HG02571 (cell line): ENCODE measurements at regions not wholly inside any gene's neighbourhood (a gene's known extent, or its start where the extent isn't known, plus 50 kb on each side); places are given as distances from the start of the nearest gene placed in this dataset.

Source experiments
- ATAC-seq: cut with Tn5 transposase; IDR thresholded peaks from one replicate; pipeline ENCODE4 v1.9.1; 2021; ENCODE audit warnings: mild to moderate bottlenecking, moderate library complexity; ENCODE audit not compliant: unreplicated experiment

DNA sequence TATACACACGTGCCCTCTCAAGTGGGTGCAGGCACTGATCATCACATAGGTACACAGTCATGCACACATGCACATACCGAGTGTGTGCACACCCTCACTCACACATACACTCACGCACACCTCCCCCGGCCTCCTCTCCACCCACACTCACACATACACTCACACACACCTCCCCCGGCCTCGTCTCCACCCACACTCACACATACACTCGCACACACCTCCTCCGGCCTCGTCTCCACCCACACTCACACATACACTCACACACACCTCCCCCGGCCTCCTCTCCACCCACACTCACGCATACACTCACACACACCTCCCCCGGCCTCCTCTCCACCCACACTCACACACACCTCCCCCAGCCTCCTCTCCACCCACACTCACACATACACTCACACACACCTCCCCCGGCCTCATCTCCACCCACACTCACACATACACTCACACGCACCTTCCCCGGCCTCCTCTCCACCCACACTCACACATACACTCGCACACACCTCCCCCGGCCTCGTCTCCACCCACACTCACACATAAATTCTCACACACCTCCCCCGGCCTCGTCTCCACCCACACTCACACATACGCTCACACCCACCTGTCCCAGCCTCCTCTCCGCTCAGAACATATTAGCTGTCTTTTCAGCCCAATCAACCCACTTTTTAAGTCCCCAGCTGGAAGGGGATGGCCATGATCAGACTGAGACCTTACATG is 105.2 kb upstream of the VSTM2B start:
- ATAC-seq: no peak

DNA sequence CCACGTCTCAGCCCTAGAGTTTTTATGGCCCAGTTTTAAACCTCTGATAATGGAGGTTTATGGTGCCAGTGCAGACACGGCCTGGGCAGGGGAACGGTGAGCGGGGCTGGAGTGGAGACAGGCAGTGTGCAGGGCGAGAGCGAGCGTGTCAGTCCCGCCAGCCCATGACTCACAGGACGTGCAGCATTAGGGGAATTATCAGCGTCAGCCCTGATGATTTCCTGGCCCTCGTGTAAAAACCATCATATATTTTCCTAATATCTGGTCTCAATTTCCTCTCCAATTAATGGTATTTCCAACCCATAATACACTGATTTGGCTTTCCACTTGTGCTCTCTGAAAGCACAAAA is 104.6 kb upstream of the VSTM2B start:
- ATAC-seq: no peak

DNA sequence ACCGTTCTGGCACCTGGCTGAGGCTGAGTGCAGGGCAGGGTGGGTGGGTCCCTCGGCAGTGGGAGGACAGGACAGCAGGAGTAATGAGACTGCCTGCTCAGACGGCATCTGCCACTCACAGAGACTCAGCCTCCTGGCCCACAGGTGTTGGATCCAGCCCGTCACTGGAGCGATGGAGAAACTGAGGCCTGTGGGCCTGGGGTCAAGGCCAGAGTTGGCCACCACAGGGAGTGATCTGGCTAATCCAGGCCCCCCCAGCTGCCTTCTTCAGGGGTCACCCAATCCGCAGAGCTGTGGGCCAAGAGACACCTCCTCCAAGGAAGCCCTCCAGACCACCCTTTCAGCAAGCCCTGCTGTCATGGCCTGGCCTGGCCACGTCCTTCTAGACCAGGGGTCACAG is 103.7 kb upstream of the VSTM2B start:
- ATAC-seq: no peak

DNA sequence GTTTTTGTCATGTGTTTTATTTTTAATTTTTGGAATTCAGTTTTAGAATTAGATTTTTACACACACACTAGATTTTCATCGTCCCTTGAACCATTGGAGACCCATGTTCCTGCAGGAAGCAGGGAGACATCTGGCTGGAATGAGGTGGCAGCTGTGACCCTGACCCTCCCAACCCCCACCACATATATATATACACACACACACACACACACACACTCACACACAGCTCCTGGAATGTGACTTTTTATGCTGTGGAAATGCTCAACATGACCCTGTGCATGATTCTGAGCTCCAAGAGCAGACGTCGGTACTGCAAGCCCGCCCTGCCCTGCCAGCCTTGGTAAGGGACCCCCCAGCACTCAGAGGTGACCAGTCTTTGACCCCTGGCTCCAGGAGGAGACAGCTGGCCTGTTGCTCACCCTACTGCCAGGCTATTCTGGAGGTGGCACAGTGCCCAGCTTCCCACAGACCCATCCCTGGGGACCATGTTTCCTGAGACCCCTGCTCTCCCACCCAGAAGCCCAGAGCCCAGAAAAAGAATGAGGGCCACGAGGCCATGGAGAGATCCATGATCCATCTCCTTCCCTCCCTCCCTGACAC is 103.2 kb upstream of the VSTM2B start:
- ATAC-seq: no peak

DNA sequence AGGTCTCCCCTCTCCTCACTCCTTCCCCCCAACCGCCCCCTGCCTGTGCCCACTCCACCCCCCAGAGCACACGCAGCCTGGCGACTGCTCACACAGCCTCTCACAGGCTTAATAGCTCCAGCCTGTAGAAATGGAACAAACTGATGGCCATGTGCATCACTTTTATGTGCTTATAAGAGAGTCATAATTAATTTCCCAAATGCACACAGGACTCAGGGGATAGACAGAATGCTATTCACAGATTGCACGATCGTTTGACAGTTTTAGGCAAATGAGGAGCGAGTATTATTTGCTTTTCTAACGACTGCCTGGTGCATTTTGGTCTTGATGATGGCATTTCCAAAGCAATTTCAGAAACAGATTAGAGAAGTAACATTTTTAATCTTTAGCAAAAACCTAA is 97.7 kb upstream of the VSTM2B start:
- no peak for ATAC-seq

DNA sequence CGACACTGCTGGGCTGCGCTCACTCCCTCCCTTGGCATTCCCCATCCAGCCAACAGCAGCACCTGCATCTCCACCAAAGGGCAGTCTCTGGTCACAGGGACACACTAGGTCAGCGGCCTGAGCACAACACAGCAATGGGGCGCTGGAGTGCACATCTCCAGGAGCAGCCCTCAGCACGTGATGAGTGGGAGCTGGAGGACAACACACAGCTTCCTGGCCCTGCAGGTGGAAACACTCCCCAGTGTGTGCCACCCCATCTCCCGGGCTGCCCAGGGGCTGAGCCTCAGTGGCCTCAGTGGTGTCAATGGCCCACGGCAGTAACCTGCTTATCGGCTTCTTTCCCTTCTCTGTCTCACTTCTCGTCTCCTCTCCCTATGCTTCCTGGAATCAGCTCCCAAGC is 96.8 kb upstream of the VSTM2B start:
- ATAC-seq: no peak

DNA sequence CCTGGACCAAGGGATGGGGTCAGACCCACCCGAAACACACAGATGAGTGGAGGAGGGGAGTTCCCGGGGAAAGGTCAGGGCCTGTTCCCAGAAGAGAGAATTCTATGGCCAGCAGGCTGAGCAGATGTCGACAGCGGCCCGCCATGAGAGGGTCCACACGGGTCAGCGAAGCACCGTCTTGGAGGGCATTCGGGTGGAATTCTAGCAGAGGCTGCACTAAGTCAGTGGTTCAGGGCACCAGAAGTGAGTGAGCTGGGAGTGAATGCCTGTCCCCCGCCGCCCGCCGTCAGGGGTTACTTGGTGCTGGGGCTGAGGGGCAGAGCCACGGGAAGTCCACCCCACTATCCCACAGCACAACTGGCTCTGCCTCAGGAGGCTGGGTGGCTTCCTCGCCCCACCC is 96.2 kb upstream of the VSTM2B start:
- no peak for ATAC-seq

DNA sequence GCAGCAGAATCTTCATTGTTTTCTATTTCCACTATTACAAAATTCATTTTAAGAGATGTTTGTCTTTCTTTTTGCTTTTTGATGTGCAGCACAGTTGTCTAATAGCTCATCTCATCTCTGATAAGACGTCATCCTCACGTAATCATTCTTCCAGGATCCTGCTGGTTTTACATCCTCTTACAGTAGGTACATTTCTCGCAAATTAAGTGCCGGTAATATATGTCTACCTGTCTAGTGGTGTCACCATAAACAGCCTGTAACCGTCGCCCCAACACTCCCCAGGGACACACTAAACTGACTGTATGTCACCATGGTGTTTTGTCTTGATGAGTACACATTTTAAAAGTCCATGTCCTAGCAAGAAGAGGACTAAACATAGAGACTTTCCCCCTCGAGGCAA is 94.5 kb upstream of the VSTM2B start:
- no peak for ATAC-seq

DNA sequence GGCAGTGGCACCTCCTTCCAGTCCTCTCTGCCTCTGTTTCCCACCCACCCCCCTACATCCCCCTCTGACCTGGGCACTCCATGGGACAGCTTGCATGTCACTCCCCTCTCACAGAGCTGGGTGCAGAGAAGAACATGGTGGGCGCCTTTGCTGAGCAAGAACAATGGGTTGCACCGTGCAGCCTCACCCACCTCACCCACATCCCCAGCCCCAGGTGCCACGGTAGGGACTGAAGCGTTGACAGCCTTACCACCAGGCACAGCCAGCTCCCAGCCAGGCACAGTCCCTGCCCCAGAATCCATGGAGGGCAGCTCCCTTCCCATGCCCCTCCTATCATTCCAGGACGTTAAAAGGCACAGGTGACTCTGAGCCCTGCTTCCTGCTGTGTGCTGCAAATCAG is 93.1 kb upstream of the VSTM2B start:
- no peak for ATAC-seq

DNA sequence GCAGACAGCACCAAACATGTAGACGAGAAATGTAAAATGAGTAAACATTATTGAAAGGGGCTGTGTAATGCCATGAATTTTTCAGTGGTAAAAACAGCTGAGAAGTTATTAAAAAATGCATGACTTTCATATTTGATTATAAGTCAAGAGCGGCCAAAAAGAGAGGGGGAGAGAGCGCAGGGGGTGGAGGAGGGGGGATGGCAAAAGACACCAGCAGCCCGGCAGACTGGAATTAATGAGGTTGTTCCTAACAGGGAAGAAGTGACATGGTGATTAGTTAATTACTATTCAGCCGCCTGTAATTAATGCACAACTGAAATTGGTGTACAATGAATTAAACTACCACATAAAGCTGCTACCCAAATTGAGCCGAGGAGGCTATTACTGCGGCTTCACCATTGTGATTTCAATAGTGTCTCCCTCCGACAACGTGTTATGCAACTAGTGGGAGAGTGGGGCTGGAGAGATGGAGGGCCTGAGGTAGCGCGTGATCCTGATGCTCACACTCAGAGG is 89.1 kb upstream of the VSTM2B start:
- no peak for ATAC-seq

DNA sequence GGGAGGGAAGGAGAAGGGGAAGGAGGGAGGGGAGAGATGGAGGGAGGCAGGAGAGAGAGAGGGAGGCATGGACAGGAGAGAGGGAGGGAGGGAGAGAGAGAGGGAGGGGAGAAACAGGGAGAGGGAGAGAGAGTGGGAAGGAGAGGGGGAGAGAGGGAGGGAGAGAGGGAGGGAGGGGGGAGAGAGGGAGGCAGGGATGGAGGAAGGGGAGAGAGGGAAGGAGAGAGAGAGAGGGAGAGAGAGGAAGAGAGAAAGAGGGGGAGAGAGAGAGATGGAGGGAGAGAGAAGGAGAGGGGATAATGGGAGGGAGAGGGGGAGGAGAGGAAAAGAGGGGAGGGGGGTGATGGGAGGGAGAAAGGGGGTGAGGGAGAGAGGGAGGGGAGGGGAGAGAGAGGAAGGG is 86.8 kb upstream of the VSTM2B start:
- ATAC-seq: no peak

DNA sequence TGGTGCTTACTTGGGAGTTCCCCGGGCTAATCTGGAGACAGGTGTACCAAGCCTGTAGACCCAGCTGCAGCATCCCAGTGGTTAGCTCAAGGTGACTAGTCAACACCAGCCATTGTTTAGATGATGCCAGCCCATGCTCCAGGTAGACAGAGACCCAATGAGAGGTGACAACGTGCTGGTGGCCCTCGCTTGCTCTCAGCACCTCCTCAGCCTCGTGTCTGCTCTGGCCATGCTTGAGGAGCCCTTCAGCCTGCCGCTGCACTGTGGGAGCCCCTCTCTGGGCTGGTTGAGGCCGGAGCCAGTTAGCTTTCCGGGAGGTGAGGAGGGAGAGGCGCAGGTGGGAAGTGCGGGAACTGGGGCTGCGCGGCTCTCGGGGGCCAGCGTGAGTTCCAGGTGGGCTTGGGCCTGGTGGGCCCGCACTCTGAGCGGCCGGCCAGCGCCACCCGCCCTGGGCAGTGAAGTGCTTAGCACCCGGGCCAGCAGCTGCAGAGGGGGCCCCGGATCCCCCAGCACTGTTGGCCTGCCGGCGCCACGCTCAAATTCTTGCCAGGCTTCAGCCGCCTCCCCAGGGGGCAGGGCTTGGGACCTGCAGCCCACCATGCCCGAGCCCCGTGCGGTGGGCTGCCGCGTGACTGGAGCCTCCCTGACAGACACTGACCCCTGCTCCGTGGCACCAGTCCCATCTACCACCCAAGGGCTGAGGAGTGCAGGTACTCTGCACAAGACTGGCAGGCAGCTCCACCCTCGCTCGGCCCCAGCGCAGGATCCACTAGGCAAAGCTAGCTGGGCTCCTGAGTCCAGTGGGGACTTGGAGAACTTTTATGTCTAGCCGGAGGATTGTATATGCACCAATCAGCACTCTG is 85.9 kb upstream of the VSTM2B start:
- ATAC-seq: no peak

DNA sequence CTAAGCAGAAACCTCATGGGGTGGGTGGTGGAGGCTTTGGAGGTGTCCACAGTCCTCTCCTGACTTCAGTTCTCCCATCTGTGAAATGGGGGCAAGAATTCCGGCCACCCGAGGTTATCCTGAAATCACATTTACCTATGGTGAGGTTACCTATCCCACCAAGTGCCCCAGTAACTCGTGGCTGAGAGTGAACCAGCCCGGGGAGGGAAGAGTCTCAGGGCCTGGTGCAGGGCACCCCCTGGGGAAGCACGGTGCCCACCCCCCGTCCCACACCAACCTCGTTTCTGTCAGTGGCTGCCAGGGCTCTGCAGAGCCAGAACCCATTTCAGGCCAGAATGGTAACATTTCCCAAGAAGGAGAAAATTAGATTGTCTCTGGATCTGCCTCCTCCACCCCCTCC is 83.7 kb upstream of the VSTM2B start:
- ATAC-seq: no peak

DNA sequence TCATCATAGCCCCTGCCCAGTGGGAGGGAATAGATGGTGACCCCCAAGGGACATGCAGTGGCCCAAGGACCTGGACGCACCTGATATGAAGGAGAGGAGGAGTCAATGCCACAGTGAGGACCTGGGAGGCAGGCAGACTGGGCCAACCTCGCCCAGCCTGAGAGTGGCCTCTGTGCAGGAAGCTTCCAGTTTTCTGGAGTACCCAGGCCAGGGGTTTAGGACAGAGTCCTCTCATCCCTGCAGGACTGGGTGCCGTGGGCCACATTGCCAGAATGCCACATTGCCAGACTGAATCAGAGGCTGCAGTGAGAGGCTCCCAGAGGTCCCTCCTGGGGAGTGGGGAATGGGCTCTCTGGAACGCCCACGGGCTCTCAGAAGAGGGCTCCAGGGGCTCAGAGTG is 82.9 kb upstream of the VSTM2B start:
- no peak for ATAC-seq

DNA sequence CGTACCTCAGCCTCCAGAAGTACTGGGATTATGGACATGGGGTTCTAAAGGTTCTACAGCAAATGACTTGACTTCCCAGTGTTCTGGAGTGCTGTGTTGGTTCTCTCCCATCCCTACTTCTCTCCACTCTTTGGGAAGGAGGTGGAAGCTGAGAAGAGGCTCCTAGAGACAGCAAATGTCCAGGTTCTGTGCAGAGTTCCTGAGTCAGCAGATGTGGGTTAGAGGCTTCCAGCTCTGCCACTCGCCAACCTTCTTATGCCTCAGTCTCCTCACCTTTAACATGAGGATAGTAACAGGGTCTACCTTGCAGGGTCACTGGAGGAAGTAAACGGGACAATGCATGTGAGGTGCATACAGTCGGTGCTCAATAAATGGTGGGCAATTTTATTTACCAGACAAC is 80.5 kb upstream of the VSTM2B start:
- no peak for ATAC-seq

DNA sequence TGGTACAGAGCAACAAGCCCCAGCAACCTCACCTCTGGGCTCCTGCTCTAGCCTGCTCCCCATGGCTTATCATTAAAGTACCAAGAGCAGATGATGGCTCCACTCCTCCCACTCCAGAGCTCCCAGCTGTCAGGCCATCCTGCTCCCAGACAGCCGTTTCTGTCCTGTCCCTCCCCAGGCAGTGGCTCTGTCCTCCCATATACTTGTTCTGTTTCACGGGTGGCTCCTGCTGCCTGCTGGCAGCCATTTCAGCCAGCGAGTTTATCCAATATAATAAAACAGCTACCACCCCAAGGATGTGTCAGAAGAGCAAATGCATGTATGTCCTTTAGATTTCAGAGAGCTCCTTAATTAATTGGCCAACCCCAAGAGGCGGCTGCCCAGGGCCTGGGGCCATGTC is 79.4 kb upstream of the VSTM2B start:
- no peak for ATAC-seq

DNA sequence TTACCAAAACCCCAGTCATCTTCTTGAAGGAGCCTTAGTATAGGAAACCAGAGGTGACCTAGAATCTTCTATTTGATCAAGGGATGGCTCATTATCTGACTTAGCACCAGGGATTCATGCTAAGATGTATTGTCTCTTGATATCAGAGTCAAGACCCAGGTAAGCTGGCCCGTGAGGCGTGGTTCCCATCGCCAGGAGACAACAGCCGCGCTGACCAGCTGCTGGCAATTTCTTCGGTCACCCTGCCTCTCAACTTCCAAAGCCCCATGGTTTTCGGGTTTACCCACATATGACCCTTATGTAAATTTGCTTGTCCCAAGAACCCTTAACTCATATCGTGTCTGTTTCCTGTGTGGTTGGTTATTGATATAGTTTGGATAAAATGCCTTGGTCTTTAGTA is 77.7 kb upstream of the VSTM2B start:
- no peak for ATAC-seq

DNA sequence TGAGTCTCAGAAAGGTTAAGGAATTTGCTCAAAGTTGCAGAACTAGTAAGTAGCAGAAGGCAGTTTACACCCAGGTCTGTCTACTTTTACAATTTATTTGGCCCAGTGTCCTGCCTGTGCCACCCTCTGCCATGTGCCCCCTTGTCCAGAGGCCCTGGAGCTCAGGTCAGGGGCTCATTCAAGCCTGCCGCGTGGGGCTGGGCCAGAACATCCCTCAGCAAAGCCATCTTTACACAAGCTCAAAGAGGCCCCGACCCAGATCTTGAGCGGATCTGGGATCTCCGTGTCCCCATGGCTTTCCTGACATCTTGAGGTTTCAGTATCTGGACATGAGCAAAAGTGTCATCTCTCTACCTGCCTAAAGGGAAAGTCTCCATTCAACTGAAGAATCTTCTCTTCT is 76.4 kb upstream of the VSTM2B start:
- ATAC-seq: no peak

DNA sequence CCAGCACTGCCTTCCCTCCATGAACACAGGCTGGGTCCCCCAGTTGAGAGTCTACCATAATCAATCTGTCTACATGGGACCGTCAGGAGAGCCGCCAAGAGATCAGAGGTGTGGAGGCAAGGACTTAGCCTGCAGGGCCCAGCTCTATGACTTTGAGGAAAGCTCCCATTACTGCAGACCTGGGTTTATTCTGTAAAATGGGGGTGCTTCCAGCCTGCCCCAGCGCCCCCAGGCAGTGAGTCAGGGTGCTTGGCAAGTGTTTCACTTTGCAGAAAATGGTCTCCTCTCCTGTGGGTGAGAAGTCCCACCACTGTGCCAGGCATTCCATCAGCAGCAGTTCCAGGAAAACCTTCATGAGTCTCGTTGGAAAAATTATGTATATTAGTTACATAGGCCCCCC is 75.5 kb upstream of the VSTM2B start:
- ATAC-seq: no peak

DNA sequence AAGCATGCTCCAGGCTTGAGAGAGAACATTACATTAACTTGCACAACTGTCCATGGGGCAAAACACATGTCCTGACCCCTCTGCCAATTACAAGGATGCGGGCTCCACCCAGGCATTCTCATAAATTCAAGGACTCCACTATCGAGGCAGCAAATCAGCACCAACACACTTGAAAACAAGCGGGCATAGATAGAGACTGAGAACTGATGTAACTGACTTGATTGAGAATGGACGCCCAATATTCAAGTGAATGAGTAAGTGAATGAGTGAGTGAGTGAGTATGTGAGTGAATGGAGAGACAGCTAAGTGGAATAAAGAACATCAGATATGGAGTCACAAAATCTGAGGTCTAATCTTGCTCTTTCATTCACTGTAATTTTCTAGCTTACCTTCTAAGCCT is 75.0 kb upstream of the VSTM2B start:
- no peak for ATAC-seq

DNA sequence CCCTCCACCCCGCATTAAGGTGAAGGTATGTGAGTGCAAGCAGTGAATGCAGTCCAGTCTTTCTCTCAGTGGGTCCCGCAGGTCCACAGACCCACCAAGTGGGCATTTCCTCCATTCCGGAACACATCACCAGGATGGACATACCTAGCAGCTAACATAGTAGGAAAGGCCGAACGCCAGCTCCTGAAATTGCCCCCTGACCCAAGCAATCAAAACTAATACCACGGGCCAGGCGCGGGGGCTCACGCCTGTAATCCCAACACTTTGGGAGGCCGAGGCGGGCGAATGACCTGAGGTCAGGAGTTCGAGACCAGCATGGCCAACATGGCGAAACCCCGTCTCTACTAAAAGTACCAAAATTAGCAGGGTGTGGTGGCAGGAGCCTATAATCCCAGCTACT is 71.7 kb upstream of the VSTM2B start:
- ATAC-seq: no peak

DNA sequence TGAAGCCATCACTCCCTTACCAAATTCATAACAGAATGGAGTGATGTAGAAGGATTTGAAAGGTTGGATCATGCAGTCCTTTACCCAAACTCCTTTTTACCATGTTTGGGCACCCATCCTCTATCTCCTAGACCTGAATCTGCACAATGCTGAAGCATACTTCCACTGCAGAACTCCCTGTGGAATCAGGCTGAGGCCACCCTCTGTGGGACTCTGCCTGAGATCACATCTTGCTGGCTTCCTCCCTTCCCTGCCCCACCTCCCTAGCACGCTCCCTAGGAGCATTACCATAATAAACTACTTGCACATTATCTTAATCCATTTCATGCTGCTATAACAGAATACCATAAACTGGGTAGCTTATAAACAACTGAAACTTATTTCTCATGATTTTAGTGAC is 68.4 kb upstream of the VSTM2B start:
- ATAC-seq: no peak
